Activated CD4-positive, alpha-beta T cell treated with anti-CD3 and anti-CD28 coated beads for 36 hours (primary cell): ENCODE measurements at regions not wholly inside any gene's neighbourhood (a gene's known extent, or its start where the extent isn't known, plus 50 kb on each side); places are given as distances from the start of the nearest gene placed in this dataset.

ENCODE experiments used
- ATAC-seq: fragments of 200-7000 bp; cut with Tn5 transposase; one replicate; pipeline ENCODE4 v1.10.0; 2021; ENCODE audit warnings: mild to moderate bottlenecking, moderate library complexity
- CTCF ChIA-PET: fragments of 350-600 bp; sonication (Branson Sonifier 250); formaldehyde crosslinking; loops from one replicate; lab custom pipeline; 2021; ENCODE audit warnings: antibody characterized with exemption; lab: Charles Lee
- POLR2A ChIA-PET: fragments of 350-600 bp; sonication (Branson Sonifier 250); formaldehyde crosslinking; loops from one replicate; lab custom pipeline; 2021; ENCODE audit warnings: antibody characterized with exemption, inconsistent platforms; lab: Charles Lee
- DNase-seq: peaks from one replicate; pipeline ENCODE4 v3.0.0-alpha.2; 2020
- H3K27ac Mint-ChIP-seq: one replicate; pipeline ENCODE4 v1.8.0; 2021; ENCODE audit warnings: mixed read lengths
- H3K27me3 Mint-ChIP-seq: one replicate; pipeline ENCODE4 v1.8.0; 2021; ENCODE audit warnings: mixed read lengths
- H3K36me3 Mint-ChIP-seq: one replicate; pipeline ENCODE4 v1.8.0; 2021; ENCODE audit warnings: low read depth, mixed read lengths
- H3K4me1 Mint-ChIP-seq: one replicate; pipeline ENCODE4 v1.8.0; 2021; ENCODE audit warnings: mixed read lengths
- H3K4me3 Mint-ChIP-seq: one replicate; pipeline ENCODE4 v1.8.0; 2021; ENCODE audit warnings: mild to moderate bottlenecking, moderate library complexity, mixed read lengths
- H3K9me3 Mint-ChIP-seq: one replicate; pipeline ENCODE4 v1.8.0; 2021; ENCODE audit warnings: low read depth, mixed read lengths
- intact Hi-C, 2 experiments: fragments of 100-400 bp; cut with DNase I in 1 of 2; cut with micrococcal nuclease in 1 of 2; formaldehyde crosslinking; loops; one replicate each; pipeline versions ENCODE4 v1.14.2 to v1.15.1; 2022 to 2024; cut with DNase I, micrococcal nuclease

DNA sequence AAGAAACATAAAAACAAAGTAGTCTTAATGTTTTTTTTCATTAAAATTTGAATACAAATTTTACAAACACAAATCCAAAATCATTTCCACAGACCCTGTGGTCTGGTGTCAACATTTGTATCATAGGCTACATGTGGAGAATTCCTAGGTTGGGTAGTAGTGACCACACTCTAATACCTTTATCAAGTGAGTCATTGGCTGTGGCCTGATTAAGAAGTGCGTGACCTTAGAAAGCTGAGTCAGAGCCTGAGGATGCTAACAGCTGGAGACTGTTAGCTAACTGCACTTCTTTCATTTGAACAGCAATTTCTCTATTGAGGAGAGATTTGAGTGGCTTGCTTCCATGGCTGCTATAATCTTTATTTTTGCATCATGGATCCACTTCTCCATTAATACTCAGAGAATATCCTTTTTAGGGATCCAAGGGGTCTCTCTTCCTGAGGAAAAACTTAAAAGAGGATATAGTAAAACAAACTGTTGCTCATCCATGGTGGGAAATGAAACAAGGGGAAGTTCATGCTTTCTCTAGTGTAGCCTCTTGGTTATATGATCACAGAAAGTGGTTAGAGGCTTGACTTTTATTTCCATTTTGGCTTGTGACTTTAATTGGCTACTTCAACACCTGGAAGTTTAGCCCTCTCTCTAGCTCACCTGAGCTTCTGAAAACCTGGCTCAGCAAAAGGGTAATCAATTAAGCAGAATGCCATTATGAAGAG is 335.8 kb downstream of the PABPC4L start:
- DNase-seq (no peak), ATAC-seq (no peak)
- intact Hi-C loops: no loop called here
- Mint-ChIP-seq H3K4me1 (no peaks in the 10 kb centered on the region), H3K9me3 (peaks cover 6% of the 10 kb centered on the region), H3K27me3 (no peaks in the 10 kb centered on the region), H3K36me3 (no peaks in the 10 kb centered on the region), H3K27ac (no peak overlapping the region), H3K4me3 (no peak overlapping the region)
- ChIA-PET CTCF (no interaction called here), POLR2A (no interaction called here)

DNA sequence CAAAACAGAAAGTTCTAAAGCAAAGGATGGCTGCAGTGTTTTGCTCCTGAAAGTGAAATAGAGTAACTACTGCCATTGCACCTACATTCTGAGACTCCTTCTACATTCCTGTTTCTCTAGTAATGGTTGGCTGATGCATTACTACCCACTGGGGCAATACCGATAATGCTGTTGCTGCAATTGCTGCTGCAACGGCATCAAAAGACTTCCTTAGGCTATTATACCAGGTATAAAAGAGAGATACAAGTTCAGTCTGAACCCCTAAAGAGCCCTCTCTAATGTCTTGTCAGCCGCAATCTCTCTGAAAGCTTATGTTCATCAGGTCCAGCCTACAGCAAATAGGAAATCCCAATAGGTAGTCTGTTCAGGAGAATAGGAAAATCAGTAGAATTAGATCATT is 338.4 kb downstream of the PABPC4L start:
- Mint-ChIP-seq H3K27me3 (no peaks in the 10 kb centered on the region), H3K36me3 (no peaks in the 10 kb centered on the region), H3K4me3 (no peak overlapping the region), H3K9me3 (no peaks in the 10 kb centered on the region), H3K4me1 (no peaks in the 10 kb centered on the region), H3K27ac (no peak overlapping the region)
- intact Hi-C loops: no loop called here
- POLR2A ChIA-PET: no interaction called here
- ATAC-seq (no peak), DNase-seq (no peak)
- CTCF ChIA-PET: no interaction called here

DNA sequence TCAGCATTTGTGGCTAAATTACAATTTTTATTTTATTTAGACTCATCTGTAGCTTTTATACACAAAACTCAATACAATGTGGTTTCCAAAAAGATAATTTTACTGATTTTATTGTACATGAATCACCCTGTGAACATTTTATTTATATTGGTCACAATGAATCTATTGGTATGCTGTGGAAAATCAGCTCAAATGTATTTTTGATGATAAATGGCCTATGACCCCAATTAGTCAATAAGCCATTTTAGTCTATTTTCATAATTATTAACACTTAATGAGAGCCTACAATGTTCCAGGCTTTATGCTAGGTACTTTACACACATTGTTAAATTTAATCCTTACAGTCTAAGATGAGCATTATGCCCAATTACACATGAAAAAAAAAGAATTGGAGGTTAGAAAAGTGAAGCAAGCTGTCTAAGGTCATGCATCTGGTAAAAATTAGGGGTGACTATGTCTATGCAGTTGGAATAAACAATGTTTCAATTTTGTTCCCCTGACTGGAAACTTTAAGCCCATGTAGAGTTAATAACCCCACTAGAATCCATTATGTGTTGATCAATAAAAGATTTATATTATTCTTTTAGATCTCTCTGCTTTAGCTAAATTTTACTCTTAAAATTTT is 344.7 kb downstream of the PABPC4L start:
- Mint-ChIP-seq H3K9me3 (peaks cover 1% of the 10 kb centered on the region), H3K27me3 (no peaks in the 10 kb centered on the region), H3K27ac (no peak overlapping the region), H3K4me3 (no peak overlapping the region), H3K4me1 (no peaks in the 10 kb centered on the region), H3K36me3 (no peaks in the 10 kb centered on the region)
- POLR2A ChIA-PET: no interaction called here
- CTCF ChIA-PET: no interaction called here
- intact Hi-C loops: no loop called here
- ATAC-seq (no peak), DNase-seq (no peak)

DNA sequence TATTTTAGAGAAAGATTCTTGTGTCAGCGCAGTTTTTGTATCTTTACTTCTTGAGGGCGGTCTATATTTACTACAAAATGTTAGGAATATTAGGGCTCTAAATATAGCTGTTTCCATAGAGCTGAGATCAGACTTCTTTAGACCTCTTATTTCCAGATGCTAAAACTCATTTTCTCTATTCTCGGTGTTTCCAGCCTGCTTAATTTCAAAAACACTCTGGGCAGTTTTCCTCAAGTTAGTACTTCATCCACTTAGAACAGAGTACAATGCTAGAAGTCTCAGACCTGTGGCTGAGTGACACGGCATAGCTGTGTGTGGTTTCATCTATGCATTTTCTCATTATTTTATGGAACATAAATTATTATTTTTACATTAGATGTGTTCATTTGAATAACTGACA is 346.6 kb downstream of the PABPC4L start:
- ATAC-seq: no peak
- Mint-ChIP-seq H3K36me3 (no peaks in the 10 kb centered on the region), H3K27ac (no peak overlapping the region), H3K4me3 (no peak overlapping the region), H3K9me3 (peaks cover 1% of the 10 kb centered on the region), H3K4me1 (no peaks in the 10 kb centered on the region), H3K27me3 (no peaks in the 10 kb centered on the region)
- ChIA-PET CTCF (interaction anchor here (0.6 kb wide), 1 partner anchor 348 kb away, joined by 3 read pairs; no protein-coding TSS in a partner anchor), POLR2A (no interaction called here)
- intact Hi-C loops: no loop called here
- DNase-seq: no peak

DNA sequence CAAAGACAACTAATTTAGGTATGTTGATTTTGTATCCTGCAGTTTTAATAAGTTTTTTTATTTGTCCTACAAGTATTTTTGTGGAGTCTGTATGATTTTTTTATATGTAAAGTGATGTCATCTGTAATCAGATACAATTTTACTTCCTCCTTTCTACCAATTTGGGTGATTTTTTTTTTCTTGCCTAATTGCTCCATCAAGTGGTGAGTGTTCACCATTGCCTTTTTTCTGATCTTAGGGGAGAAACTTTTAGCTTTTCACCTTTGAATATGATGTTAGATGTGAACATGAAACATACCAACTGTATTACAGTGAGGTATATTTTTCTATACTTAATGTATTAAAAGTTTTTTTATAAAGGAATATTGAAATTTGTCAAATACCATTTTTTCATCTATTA is 362.3 kb downstream of the PABPC4L start:
- CTCF ChIA-PET: no interaction called here

DNA sequence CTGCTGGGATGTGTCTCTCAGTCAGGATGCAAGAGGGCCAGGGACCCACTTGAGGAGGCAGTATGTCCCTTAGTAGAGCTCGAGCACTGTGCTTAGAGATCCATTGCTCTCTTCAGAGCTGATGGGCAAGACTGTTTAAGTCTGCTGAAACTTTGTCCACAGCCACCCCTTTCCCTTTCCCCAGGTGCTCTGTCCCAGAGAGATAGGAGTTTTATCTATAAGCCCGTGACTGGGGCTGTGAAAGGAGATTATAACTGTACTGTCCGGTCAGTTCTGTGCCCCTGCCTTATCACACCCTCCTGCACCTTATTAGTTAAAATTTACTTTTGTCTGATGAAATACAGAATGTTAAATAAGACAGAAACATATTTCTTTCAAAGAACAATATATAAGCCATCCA is 378.4 kb downstream of the PABPC4L start:
- ChIA-PET CTCF (interaction anchor here (0.8 kb wide), 1 partner anchor 15 kb away, joined by 4 read pairs; no protein-coding TSS in a partner anchor), POLR2A (no interaction called here)
- Mint-ChIP-seq H3K27me3 (no peaks in the 10 kb centered on the region), H3K9me3 (peaks cover 12% of the 10 kb centered on the region), H3K4me3 (no peak overlapping the region), H3K4me1 (no peaks in the 10 kb centered on the region), H3K36me3 (no peaks in the 10 kb centered on the region), H3K27ac (no peak overlapping the region)
- no peak for ATAC-seq
- no peak for DNase-seq
- intact Hi-C loops: no loop called here

More for the DNA sequence above, 362.3 kb downstream of the PABPC4L start:
- Mint-ChIP-seq H3K4me3 (no peak overlapping the region), H3K36me3 (no peaks in the 10 kb centered on the region), H3K9me3 (peaks cover 27% of the 10 kb centered on the region), H3K27ac (no peak overlapping the region), H3K27me3 (no peaks in the 10 kb centered on the region), H3K4me1 (no peaks in the 10 kb centered on the region)
- POLR2A ChIA-PET: no interaction called here
- ATAC-seq (no peak), DNase-seq (no peak)
- intact Hi-C loops: no loop called here

DNA sequence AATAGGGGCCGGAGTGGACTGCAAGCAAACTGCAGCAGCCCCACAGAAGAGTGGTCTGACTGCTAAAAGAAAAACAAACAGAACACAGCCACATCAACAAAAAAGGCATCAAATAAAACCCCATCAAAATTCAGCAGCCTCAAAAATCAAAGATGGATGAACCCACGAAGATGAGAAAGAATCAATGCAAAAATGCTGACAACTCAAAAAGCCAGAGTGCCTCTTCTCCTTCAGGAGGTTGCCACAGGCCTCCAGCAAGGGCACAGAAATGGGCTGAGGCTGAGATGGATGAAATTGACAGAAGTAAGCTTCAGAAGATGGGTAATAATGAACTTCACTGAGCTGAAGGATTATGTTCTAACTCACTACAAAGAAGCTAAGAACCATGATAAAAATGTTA is 388.6 kb downstream of the PABPC4L start:
- intact Hi-C loops: no loop called here
- Mint-ChIP-seq H3K36me3 (no peaks in the 10 kb centered on the region), H3K4me1 (no peaks in the 10 kb centered on the region), H3K4me3 (no peak overlapping the region), H3K27ac (no peak overlapping the region), H3K9me3 (peaks cover 9% of the 10 kb centered on the region), H3K27me3 (no peaks in the 10 kb centered on the region)
- ATAC-seq (no peak), DNase-seq (no peak)
- ChIA-PET POLR2A (no interaction called here), CTCF (no interaction called here)

DNA sequence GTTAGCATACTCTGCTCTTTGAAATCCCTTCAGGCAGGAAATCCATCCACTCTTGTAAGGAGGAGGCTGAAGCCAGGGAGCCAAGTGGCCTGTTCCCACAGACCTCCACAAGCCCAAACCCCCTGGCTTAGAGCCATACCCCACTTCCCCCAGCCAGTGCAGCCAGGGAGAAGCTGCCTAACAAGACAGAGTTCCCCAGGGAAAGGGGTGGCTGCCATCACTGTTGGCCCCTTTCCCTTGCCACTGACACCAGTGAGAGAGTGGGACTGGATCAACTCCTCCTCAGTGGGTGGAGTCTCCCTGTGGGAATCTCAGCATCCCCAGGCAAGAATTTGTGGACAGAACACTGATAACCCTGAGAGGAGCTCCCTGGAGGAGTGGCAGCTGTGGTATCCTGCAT is 389.4 kb downstream of the PABPC4L start:
- Mint-ChIP-seq H3K4me3 (no peak overlapping the region), H3K27me3 (no peaks in the 10 kb centered on the region), H3K36me3 (no peaks in the 10 kb centered on the region), H3K4me1 (no peaks in the 10 kb centered on the region), H3K9me3 (peaks cover 5% of the 10 kb centered on the region), H3K27ac (no peak overlapping the region)
- ChIA-PET POLR2A (no interaction called here), CTCF (no interaction called here)
- no peak for ATAC-seq
- intact Hi-C loops: no loop called here
- no peak for DNase-seq

DNA sequence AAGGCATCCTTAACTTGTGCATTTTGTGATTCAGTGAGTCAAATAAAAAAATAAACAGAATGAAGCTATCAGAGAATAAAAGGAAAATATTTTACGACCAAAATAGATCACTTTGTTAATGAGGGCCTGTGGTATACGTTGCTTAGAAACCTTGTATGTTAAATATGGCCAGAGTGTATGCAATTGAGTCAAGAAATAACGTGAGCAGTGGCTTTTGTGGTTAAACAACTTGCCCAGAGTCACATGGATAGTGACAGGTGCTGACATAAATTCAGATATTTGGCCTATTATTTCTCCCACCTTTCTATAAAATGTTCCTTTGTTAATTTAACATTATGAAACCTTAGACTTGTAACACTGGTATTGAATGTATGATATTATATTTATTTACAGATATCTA is 393.4 kb downstream of the PABPC4L start:
- ChIA-PET POLR2A (no interaction called here), CTCF (no interaction called here)
- no peaks in the 10 kb centered on the region for H3K27me3 Mint-ChIP-seq
- intact Hi-C loops: no loop called here
- DNase-seq: no peak
- no peaks in the 10 kb centered on the region for H3K36me3 Mint-ChIP-seq
- ATAC-seq: no peak
- no peak overlapping the region for H3K27ac Mint-ChIP-seq
- H3K4me3 Mint-ChIP-seq: no peak overlapping the region
- H3K4me1 Mint-ChIP-seq: no peaks in the 10 kb centered on the region
- H3K9me3 Mint-ChIP-seq: peaks cover 5% of the 10 kb centered on the region

DNA sequence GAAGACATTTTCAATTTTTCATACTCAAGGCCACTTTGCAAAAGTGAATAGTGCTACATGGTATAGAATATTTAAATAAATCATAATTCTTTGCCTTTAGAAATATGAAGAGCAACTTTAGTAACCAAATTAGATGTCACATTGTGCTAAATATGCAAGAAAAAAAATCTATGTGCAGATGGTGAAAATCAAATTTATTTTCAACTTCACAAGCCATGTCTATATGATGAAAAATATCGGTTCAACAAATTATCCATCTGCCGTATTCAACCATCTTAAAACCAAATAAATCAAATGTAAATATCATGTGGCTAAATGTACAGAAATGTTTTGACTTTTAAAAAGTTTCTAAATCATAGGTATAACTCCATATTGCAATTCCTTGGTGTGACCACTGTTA is 398.2 kb downstream of the PABPC4L start:
- no peaks in the 10 kb centered on the region for H3K36me3 Mint-ChIP-seq
- DNase-seq: no peak
- ATAC-seq: no peak
- peaks cover 2% of the 10 kb centered on the region for H3K9me3 Mint-ChIP-seq
- H3K27ac Mint-ChIP-seq: no peak overlapping the region
- intact Hi-C loops: no loop called here
- H3K27me3 Mint-ChIP-seq: no peaks in the 10 kb centered on the region
- no peaks in the 10 kb centered on the region for H3K4me1 Mint-ChIP-seq
- POLR2A ChIA-PET: no interaction called here
- H3K4me3 Mint-ChIP-seq: no peak overlapping the region
- CTCF ChIA-PET: no interaction called here

DNA sequence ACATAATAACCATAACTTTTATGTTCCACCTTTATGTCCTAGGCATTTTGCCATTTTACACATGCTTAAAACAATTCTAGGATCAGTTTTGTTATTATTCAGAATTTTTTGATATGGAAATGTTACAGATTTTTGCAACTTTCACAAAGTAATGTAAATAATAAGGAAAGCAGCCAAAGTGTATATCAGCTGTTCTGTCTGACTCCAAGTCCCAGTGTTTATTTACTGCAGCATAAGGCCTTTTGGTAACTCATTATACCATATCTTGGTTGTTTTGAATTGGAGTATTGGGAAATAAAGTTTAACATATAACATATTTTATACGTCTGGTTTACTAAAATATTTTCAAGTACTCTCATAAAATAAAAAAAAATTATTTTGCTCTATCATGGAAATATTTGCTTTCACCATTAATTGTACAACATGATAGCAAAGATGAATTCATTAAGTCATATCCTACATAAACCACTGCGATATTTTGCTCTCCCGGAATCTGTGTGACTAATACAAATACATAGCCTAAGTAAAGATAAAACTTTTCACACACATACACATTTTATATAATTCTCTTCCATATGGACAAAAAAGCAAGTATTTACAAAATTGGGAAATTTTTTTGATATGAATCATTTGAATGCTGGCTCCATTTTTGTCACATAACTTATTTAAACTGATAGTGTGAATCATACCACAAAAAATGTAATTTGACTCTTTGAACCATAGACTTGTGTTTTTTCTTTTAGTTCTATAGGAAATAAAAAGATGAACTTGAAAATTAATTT is 399.0 kb downstream of the PABPC4L start:
- CTCF ChIA-PET: no interaction called here
- no peaks in the 10 kb centered on the region for H3K4me1 Mint-ChIP-seq

DNA sequence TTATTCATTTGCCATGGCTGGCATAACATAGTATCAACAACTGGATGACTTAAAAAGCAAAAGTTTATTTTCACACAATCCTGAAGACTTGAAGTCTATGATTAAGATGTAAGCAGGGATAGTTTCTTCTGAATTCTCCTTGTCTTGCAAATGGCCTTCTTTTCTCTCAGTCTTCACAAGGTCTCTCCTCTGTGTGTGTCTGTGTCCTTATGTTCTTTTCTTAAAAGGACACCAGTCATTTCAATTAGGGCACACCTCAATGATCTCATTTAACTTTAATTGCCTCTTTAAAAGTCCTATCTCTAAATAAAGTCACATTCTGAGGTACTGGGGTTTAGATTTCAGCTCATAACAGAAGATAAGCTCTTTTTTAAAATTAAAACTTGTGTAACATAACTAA is 399.7 kb downstream of the PABPC4L start:
- Mint-ChIP-seq H3K4me1 (no peaks in the 10 kb centered on the region), H3K27me3 (no peaks in the 10 kb centered on the region), H3K9me3 (no peaks in the 10 kb centered on the region), H3K27ac (no peak overlapping the region), H3K36me3 (no peaks in the 10 kb centered on the region), H3K4me3 (no peak overlapping the region)
- intact Hi-C loops: no loop called here
- ChIA-PET CTCF (no interaction called here), POLR2A (no interaction called here)
- DNase-seq (no peak), ATAC-seq (no peak)

More for the DNA sequence above, 399.0 kb downstream of the PABPC4L start:
- ATAC-seq: no peak
- intact Hi-C loops: no loop called here
- POLR2A ChIA-PET: no interaction called here
- H3K4me3 Mint-ChIP-seq: no peak overlapping the region
- no peaks in the 10 kb centered on the region for H3K36me3 Mint-ChIP-seq
- DNase-seq: no peak
- no peaks in the 10 kb centered on the region for H3K9me3 Mint-ChIP-seq
- no peak overlapping the region for H3K27ac Mint-ChIP-seq
- H3K27me3 Mint-ChIP-seq: no peaks in the 10 kb centered on the region
